Breast epithelium (tissue), 4 donors: ENCODE measurements at regions not wholly inside any gene's neighbourhood (a gene's known extent, or its start where the extent isn't known, plus 50 kb on each side); places are given as distances from the start of the nearest gene placed in this dataset.

Source experiments
- DNase-seq, 2 donors: peaks; one replicate each; pipeline ENCODE4 v3.0.0-alpha.2; 2019; ENCODE audit warnings: low spot score in 2 of 2
- H3K27ac ChIP-seq, 2 donors: fragments of 200-600 bp; sonication (generic) in 1 of 2; one replicate each; pipeline ENCODE4 v1.5.1; 2016 to 2019; ENCODE audit warnings: mild to moderate bottlenecking in 1 of 2
- H3K27me3 ChIP-seq, 2 donors: fragments of 200-600 bp; sonication (generic) in 1 of 2; one replicate each; pipeline versions ENCODE4 v1.5.1 to v1.6.0; 2017 to 2019; ENCODE audit warnings: control low read depth in 1 of 2, mild to moderate bottlenecking in 1 of 2
- H3K36me3 ChIP-seq: fragments of 200-600 bp; one replicate; pipeline ENCODE4 v1.5.1; 2019
- H3K4me1 ChIP-seq, 2 donors: fragments of 200-600 bp; sonication (generic); one replicate each; pipeline ENCODE4 v1.5.1; 2016 to 2019; ENCODE audit warnings: control low read depth in 1 of 2
- H3K4me3 ChIP-seq, 3 donors: fragments of 200-600 bp; sonication (generic); 1 replicate in 2 of 3; 2 replicates in 1 of 3; pipeline ENCODE4 v1.5.1; 2016 to 2019; ENCODE audit warnings: mild to moderate bottlenecking in 3 of 3, moderate library complexity in 2 of 3
- H3K9me3 ChIP-seq, 2 donors: fragments of 200-600 bp; sonication (generic) in 1 of 2; one replicate each; pipeline ENCODE4 v1.5.1; 2016 to 2019; ENCODE audit warnings: control low read depth in 1 of 2
- CTCF ChIP-seq, 3 donors: fragments of 450-650 bp; IDR thresholded peaks; one replicate each; pipeline ENCODE4 v1.5.1; 2016 to 2017; ENCODE audit warnings: antibody characterized with exemption in 3 of 3, mild to moderate bottlenecking in 3 of 3, moderate library complexity in 3 of 3
- POLR2A ChIP-seq: fragments of 450-650 bp; IDR thresholded peaks from one replicate; pipeline ENCODE4 v1.6.1; 2016; ENCODE audit warnings: antibody characterized with exemption, mild to moderate bottlenecking, moderate library complexity
- POLR2AphosphoS5 ChIP-seq, 3 donors: sonication (generic); formaldehyde crosslinking; IDR thresholded peaks; one replicate each; pipeline ENCODE4 v1.6.1; 2017; ENCODE audit warnings: antibody characterized with exemption in 3 of 3
- intact Hi-C: fragments of 100-400 bp; cut with DNase I; formaldehyde crosslinking; loops from one replicate; pipeline ENCODE4 v1.15.1; 2023; ENCODE audit warnings: low total_unique reads

- H3K27ac ChIP-seq = peak overlapping the region; percentile 75 to 92
- H3K9me3 ChIP-seq = no peaks in the 10 kb centered on the region
- no peaks in the 10 kb centered on the region for H3K36me3 ChIP-seq
- peak overlapping the region in 2 of 3 donors; percentile 64 to 74 for H3K4me3 ChIP-seq
- DNase-seq = no peak
- intact Hi-C loops = no loop called here
- TF ChIP-seq POLR2A = no peak
- TF ChIP-seq POLR2AphosphoS5 (IDR thresholded peaks at IDR 0.05) = no peak
- no peak for TF ChIP-seq CTCF (IDR thresholded peaks at IDR 0.05)
- H3K27me3 ChIP-seq = no peaks in the 10 kb centered on the region
- H3K4me1 ChIP-seq = peaks cover 3 to 8% of the 10 kb centered on the region in 2 donors
Observed at GRCh38 chr1:209432443-209432825, 151.1 kb upstream of the CAMK1G start.

GRCh38 chr1:209433649-209434031, 149.9 kb upstream of the CAMK1G start:
- H3K9me3 ChIP-seq = no peaks in the 10 kb centered on the region
- no peaks in the 10 kb centered on the region for H3K27me3 ChIP-seq
- H3K36me3 ChIP-seq = no peaks in the 10 kb centered on the region
- peak overlapping the region; percentile 75 to 92 for H3K27ac ChIP-seq
- intact Hi-C loops = no loop called here
- H3K4me1 ChIP-seq = peaks cover 3 to 8% of the 10 kb centered on the region in 2 donors
- no peak for DNase-seq
- peak overlapping the region in 1 of 3 donors; percentile 74 for H3K4me3 ChIP-seq
- TF ChIP-seq CTCF (IDR thresholded peaks at IDR 0.05) = no peak

- H3K4me3 ChIP-seq = peak overlapping the region in 1 of 3 donors; percentile 74
- TF ChIP-seq POLR2A = no peak
- no peak for DNase-seq
- H3K27me3 ChIP-seq = no peaks in the 10 kb centered on the region
- peak overlapping the region; percentile 75 to 92 for H3K27ac ChIP-seq
- no peaks in the 10 kb centered on the region for H3K36me3 ChIP-seq
- no peaks in the 10 kb centered on the region for H3K9me3 ChIP-seq
- H3K4me1 ChIP-seq = peaks cover 3 to 8% of the 10 kb centered on the region in 2 donors
- intact Hi-C loops = no loop called here
Observed at GRCh38 chr1:209434066-209434465, 149.4 kb upstream of the CAMK1G start.

GRCh38 chr1:209434631-209435217, 148.8 kb upstream of the CAMK1G start:
- intact Hi-C loops = no loop called here
- H3K4me1 ChIP-seq = peaks cover 3 to 8% of the 10 kb centered on the region in 2 donors
- H3K36me3 ChIP-seq = no peaks in the 10 kb centered on the region
- no peak for TF ChIP-seq CTCF (IDR thresholded peaks at IDR 0.05)
- no peak for TF ChIP-seq POLR2A
- no peak for TF ChIP-seq POLR2AphosphoS5 (IDR thresholded peaks at IDR 0.05)
- peak overlapping the region; percentile 75 to 92 for H3K27ac ChIP-seq
- no peak for DNase-seq
- no peak overlapping the region for H3K4me3 ChIP-seq
- H3K27me3 ChIP-seq = no peaks in the 10 kb centered on the region
- H3K9me3 ChIP-seq = no peaks in the 10 kb centered on the region

- no peaks in the 10 kb centered on the region for H3K9me3 ChIP-seq
- H3K4me3 ChIP-seq = no peak overlapping the region
- no peaks in the 10 kb centered on the region for H3K27me3 ChIP-seq
- peaks cover 3 to 8% of the 10 kb centered on the region in 2 donors for H3K4me1 ChIP-seq
- H3K36me3 ChIP-seq = no peaks in the 10 kb centered on the region
- peak; percentile 85 to 87 for DNase-seq
- TF ChIP-seq CTCF (IDR thresholded peaks at IDR 0.05) = peak; percentile 86 to 95 (median 92)
- no peak for TF ChIP-seq POLR2AphosphoS5 (IDR thresholded peaks at IDR 0.05)
- no peak for TF ChIP-seq POLR2A
- peak overlapping the region; percentile 75 to 92 for H3K27ac ChIP-seq
- intact Hi-C loops = no loop called here
Observed at GRCh38 chr1:209435654-209436566, 147.6 kb upstream of the CAMK1G start.
